ENCODE measurements at regions not wholly inside any gene's neighbourhood (a gene's known extent, or its start where the extent isn't known, plus 50 kb on each side); places are given as distances from the start of the nearest gene placed in this dataset.

- Mint-ChIP-seq H3K36me3 (ENCODE audit: insufficient read depth, unreplicated experiment) (no peaks in the 10 kb centered on the region), H3K27ac (ENCODE audit: unreplicated experiment) (no peak overlapping the region), H3K4me1 (ENCODE audit: low read depth, unreplicated experiment) (peaks cover 21% of the 10 kb centered on the region), H3K27me3 (ENCODE audit: unreplicated experiment) (no peaks in the 10 kb centered on the region), H3K9me3 (ENCODE audit: low read depth, unreplicated experiment) (no peaks in the 10 kb centered on the region), H3K4me3 (ENCODE audit: low read depth, unreplicated experiment) (peak overlapping the region; percentile 41)
- no TSS peak for BruUV-seq (replicated peaks)
- CTCF ChIA-PET, result no interaction called here
- intact Hi-C loops (cut with micrococcal nuclease; ENCODE audit: unreplicated experiment), result no loop called here
- TF ChIP-seq CTCF (IDR thresholded peaks at IDR 0.05; ENCODE audit: unreplicated experiment), result no peak
- peak; percentile 37 for DNase-seq
Measured at GRCh38 chr9:91500509-91501014, 76.9 kb upstream of the NFIL3 start.

- Mint-ChIP-seq H3K27me3 (ENCODE audit: unreplicated experiment) (no peaks in the 10 kb centered on the region), H3K9me3 (ENCODE audit: low read depth, unreplicated experiment) (no peaks in the 10 kb centered on the region), H3K36me3 (ENCODE audit: insufficient read depth, unreplicated experiment) (no peaks in the 10 kb centered on the region), H3K4me1 (ENCODE audit: low read depth, unreplicated experiment) (peaks cover 12% of the 10 kb centered on the region), H3K4me3 (ENCODE audit: low read depth, unreplicated experiment) (no peak overlapping the region), H3K27ac (ENCODE audit: unreplicated experiment) (no peak overlapping the region)
- BruUV-seq (replicated peaks), result no TSS peak
- no peak for TF ChIP-seq CTCF (IDR thresholded peaks at IDR 0.05; ENCODE audit: unreplicated experiment)
- CTCF ChIA-PET, result no interaction called here
- intact Hi-C loops (cut with micrococcal nuclease; ENCODE audit: unreplicated experiment), result no loop called here
- no peak for DNase-seq
Measured at GRCh38 chr9:91496351-91496750, 72.7 kb upstream of the NFIL3 start.

- no peaks in the 10 kb centered on the region for H3K9me3 Mint-ChIP-seq (ENCODE audit: low read depth, unreplicated experiment)
- H3K36me3 Mint-ChIP-seq (ENCODE audit: insufficient read depth, unreplicated experiment), result no peaks in the 10 kb centered on the region
- intact Hi-C loops (cut with micrococcal nuclease; ENCODE audit: unreplicated experiment), result no loop called here
- DNase-seq, result no peak
- H3K27ac Mint-ChIP-seq (ENCODE audit: unreplicated experiment), result no peak overlapping the region
- TF ChIP-seq CTCF (IDR thresholded peaks at IDR 0.05; ENCODE audit: unreplicated experiment), result no peak
- no peak overlapping the region for H3K4me3 Mint-ChIP-seq (ENCODE audit: low read depth, unreplicated experiment)
- CTCF ChIA-PET, result no interaction called here
- H3K4me1 Mint-ChIP-seq (ENCODE audit: low read depth, unreplicated experiment), result peaks cover 7% of the 10 kb centered on the region
- BruUV-seq (replicated peaks), result no TSS peak
- H3K27me3 Mint-ChIP-seq (ENCODE audit: unreplicated experiment), result no peaks in the 10 kb centered on the region
Measured at GRCh38 chr9:91495450-91495849, 71.8 kb upstream of the NFIL3 start.

- CTCF ChIA-PET, result no interaction called here
- intact Hi-C loops (cut with micrococcal nuclease; ENCODE audit: unreplicated experiment), result no loop called here
- no peak overlapping the region for H3K27ac Mint-ChIP-seq (ENCODE audit: unreplicated experiment)
- H3K4me3 Mint-ChIP-seq (ENCODE audit: low read depth, unreplicated experiment), result no peak overlapping the region
- H3K27me3 Mint-ChIP-seq (ENCODE audit: unreplicated experiment), result peaks cover under 1% of the 10 kb centered on the region
- no TSS peak for BruUV-seq (replicated peaks)
- no peaks in the 10 kb centered on the region for H3K36me3 Mint-ChIP-seq (ENCODE audit: insufficient read depth, unreplicated experiment)
- DNase-seq, result no peak
- no peaks in the 10 kb centered on the region for H3K9me3 Mint-ChIP-seq (ENCODE audit: low read depth, unreplicated experiment)
- TF ChIP-seq CTCF (IDR thresholded peaks at IDR 0.05; ENCODE audit: unreplicated experiment), result no peak
- H3K4me1 Mint-ChIP-seq (ENCODE audit: low read depth, unreplicated experiment), result peaks cover 5% of the 10 kb centered on the region
Measured at GRCh38 chr9:91494751-91495150, 71.1 kb upstream of the NFIL3 start.
